Esophagus squamous epithelium (tissue), 5 donors: ENCODE measurements at regions not wholly inside any gene's neighbourhood (a gene's known extent, or its start where the extent isn't known, plus 50 kb on each side); places are given as distances from the start of the nearest gene placed in this dataset.
"Not testable (repeated sequence)": the region's sequence is repeated elsewhere in the genome, so short reads cannot be mapped to it uniquely, and the experiment has no call there.

Experiments
- DNase-seq: peaks from one replicate; lab custom pipeline; 2025; lab: John Stamatoyannopoulos, UW
- H3K27ac ChIP-seq, 4 donors: fragments of 200-600 bp; sonication (generic); one replicate each; pipeline ENCODE4 v1.5.1; 2016 to 2019; ENCODE audit warnings: mild to moderate bottlenecking in 1 of 4
- H3K27me3 ChIP-seq, 4 donors: fragments of 200-600 bp; sonication (generic); 1 replicate in 3 of 4; 2 replicates in 1 of 4; pipeline versions ENCODE4 v1.5.1 to v1.6.0; 2017 to 2021; ENCODE audit warnings: antibody characterized with exemption in 1 of 4
- H3K36me3 ChIP-seq, 3 donors: fragments of 200-600 bp; sonication (generic); one replicate each; pipeline ENCODE4 v1.5.1; 2016 to 2019
- H3K4me1 ChIP-seq, 3 donors: fragments of 200-600 bp; sonication (generic); one replicate each; pipeline ENCODE4 v1.5.1; 2017 to 2019
- H3K4me3 ChIP-seq, 4 donors: fragments of 200-600 bp; sonication (generic); 1 replicate in 3 of 4; 2 replicates in 1 of 4; pipeline ENCODE4 v1.5.1; 2016 to 2019; ENCODE audit warnings: mild to moderate bottlenecking in 2 of 4, moderate library complexity in 1 of 4
- H3K9me3 ChIP-seq, 3 donors: fragments of 200-600 bp; sonication (generic); one replicate each; pipeline ENCODE4 v1.5.1; 2016 to 2019
- CTCF ChIP-seq, 6 experiments: fragments of 450-650 bp in 4 of 6; fragments of 200-600 bp in 2 of 6; sonication (generic) in 2 of 6; IDR thresholded peaks; one replicate each; pipeline ENCODE4 v1.5.1; 2016 to 2019; ENCODE audit warnings: antibody characterized with exemption in 6 of 6, mild to moderate bottlenecking in 4 of 6, moderate library complexity in 4 of 6
- POLR2A ChIP-seq, 4 donors: fragments of 450-650 bp; IDR thresholded peaks; one replicate each; pipeline ENCODE4 v1.6.1; 2017; ENCODE audit warnings: antibody characterized with exemption in 4 of 4, mild to moderate bottlenecking in 4 of 4, moderate library complexity in 3 of 4
- WGBS, 2 donors: methylation state at CpG; one replicate each; pipeline ENCODE4 v1.1.5; 2018; 5-methylcytosine and 5-hydroxymethylcytosine counted together
- intact Hi-C: fragments of 100-400 bp; cut with DNase I; formaldehyde crosslinking; loops from one replicate; pipeline ENCODE4 v1.15.0; 2022
- donor health status: DM: yes; HTN: yes; CAD: no.

- Histone ChIP-seq H3K27me3 (no peaks in the 10 kb centered on the region), H3K9me3 (no peaks in the 10 kb centered on the region), H3K27ac (no peak overlapping the region), H3K4me3 (no peak overlapping the region), H3K36me3 (no peaks in the 10 kb centered on the region), H3K4me1 (no peaks in the 10 kb centered on the region)
- 73 to 93% methylated on average over 1 of the region's 1 CpG for WGBS, 2 donors
- intact Hi-C loops, result no loop called here
- no peak for DNase-seq
- TF ChIP-seq CTCF (IDR thresholded peaks at IDR 0.05) (no peak), POLR2A (IDR thresholded peaks at IDR 0.05) (no peak)
These were observed 78.9 kb upstream of the AMN1 start for GRCh38 chr12:31807773-31808097.

- DNase-seq, intact Hi-C loops, H3K4me3 ChIP-seq, H3K27me3 ChIP-seq, H3K9me3 ChIP-seq, H3K4me1 ChIP-seq, H3K27ac ChIP-seq, H3K36me3 ChIP-seq: not testable (repeated sequence)
- TF ChIP-seq POLR2A (IDR thresholded peaks at IDR 0.05), result peak in 1 of 4 donors; percentile 15
- WGBS, 2 donors, result 88 to 94% methylated on average over 12 of the region's 12 CpGs
These were observed 78.4 kb upstream of the AMN1 start for GRCh38 chr12:31807081-31807772.

- intact Hi-C loops, H3K4me3 ChIP-seq, H3K27ac ChIP-seq, H3K9me3 ChIP-seq, DNase-seq, H3K36me3 ChIP-seq, H3K4me1 ChIP-seq, H3K27me3 ChIP-seq: not testable (repeated sequence)
- 94% methylated on average over 13 of the region's 24 CpGs; no CpG with 5 or more reads in 1 of the 2 donors for WGBS, 2 donors
These were observed 76.9 kb upstream of the AMN1 start for GRCh38 chr12:31805681-31806080.

- DNase-seq, H3K4me1 ChIP-seq, H3K27me3 ChIP-seq, intact Hi-C loops, H3K9me3 ChIP-seq, H3K36me3 ChIP-seq: not testable (repeated sequence)
- H3K4me3 ChIP-seq, result peak overlapping the region in 1 of 4 donors; percentile 1
- peak overlapping the region in 1 of 4 donors; percentile 21 for H3K27ac ChIP-seq
- WGBS, 2 donors, result 84 to 100% methylated on average over 4 to 6 of the region's 15 CpGs
These were observed 75.9 kb upstream of the AMN1 start for GRCh38 chr12:31804707-31805106.

- intact Hi-C loops, result no loop called here
These were observed 75.3 kb upstream of the AMN1 start for GRCh38 chr12:31804185-31804504.

GRCh38 chr12:31803306-31804184 lies 74.7 kb upstream of the AMN1 start:
- Histone ChIP-seq H3K36me3 (no peaks in the 10 kb centered on the region), H3K9me3 (no peaks in the 10 kb centered on the region), H3K4me1 (no peaks in the 10 kb centered on the region), H3K27me3 (no peaks in the 10 kb centered on the region), H3K27ac (no peak overlapping the region), H3K4me3 (peak overlapping the region in 1 of 4 donors; percentile 1)
- TF ChIP-seq POLR2A (IDR thresholded peaks at IDR 0.05) (no peak), CTCF (IDR thresholded peaks at IDR 0.05) (no peak)
- intact Hi-C loops, result no loop called here
- WGBS, 2 donors, result 88 to 92% methylated on average over 8 to 9 of the region's 9 CpGs
- DNase-seq, result no peak

More at GRCh38 chr12:31804185-31804504, 75.3 kb upstream of the AMN1 start:
- H3K27me3 ChIP-seq, result no peaks in the 10 kb centered on the region
- H3K36me3 ChIP-seq, result no peaks in the 10 kb centered on the region
- no peaks in the 10 kb centered on the region for H3K9me3 ChIP-seq
- WGBS, 2 donors, result 62 to 80% methylated on average over 1 of the region's 1 CpG
- DNase-seq, result no peak
- H3K4me3 ChIP-seq, result peak overlapping the region in 2 of 4 donors; percentile 1 to 4
- no peaks in the 10 kb centered on the region for H3K4me1 ChIP-seq
- H3K27ac ChIP-seq, result peak overlapping the region in 1 of 4 donors; percentile 21
- TF ChIP-seq POLR2A (IDR thresholded peaks at IDR 0.05) (no peak), CTCF (IDR thresholded peaks at IDR 0.05) (no peak)
